Right lobe of liver (tissue), 4 donors: ENCODE measurements at regions not wholly inside any gene's neighbourhood (a gene's known extent, or its start where the extent isn't known, plus 50 kb on each side); places are given as distances from the start of the nearest gene placed in this dataset.

ENCODE experiments used
- CTCF ChIP-seq, 4 donors: fragments of 200-600 bp in 3 of 4; fragments of 450-650 bp in 1 of 4; IDR thresholded peaks; one replicate each; pipeline versions ENCODE4 v1.5.1 to v1.8.0; 2016 to 2022; ENCODE audit warnings: antibody characterized with exemption in 4 of 4, mild to moderate bottlenecking in 2 of 4
- POLR2A ChIP-seq: fragments of 450-650 bp; IDR thresholded peaks from one replicate; pipeline ENCODE4 v1.6.1; 2017; ENCODE audit warnings: antibody characterized with exemption, mild to moderate bottlenecking
- donor health status: DM: no; HTN: no; CAD: no.
- donor health status: DM: no; HTN: no; CAD: no.
- donor health status: DM: no; HTN: yes; CAD: no.

GRCh38 chr15:95857124-95857757 lies 473.3 kb upstream of the NR2F2 start:
- TF ChIP-seq CTCF (IDR thresholded peaks at IDR 0.05) (no peak), POLR2A (no peak)
